Urothelium cell line (cell line): ENCODE measurements at regions not wholly inside any gene's neighbourhood (a gene's known extent, or its start where the extent isn't known, plus 50 kb on each side); places are given as distances from the start of the nearest gene placed in this dataset.
A peak's percentile ranks its signal among the peaks of the same experiment; 100 is the strongest.

Experiments
- DNase-seq: peaks from one replicate; pipeline ENCODE4 v3.0.0; 2011; ENCODE audit warnings: low spot score, mixed read lengths
- FAIRE-seq: peaks from 2 replicates; lab custom pipeline; 2011; peaks lifted over from hg19 to GRCh38; lab: Jason Lieb, UNC

DNA sequence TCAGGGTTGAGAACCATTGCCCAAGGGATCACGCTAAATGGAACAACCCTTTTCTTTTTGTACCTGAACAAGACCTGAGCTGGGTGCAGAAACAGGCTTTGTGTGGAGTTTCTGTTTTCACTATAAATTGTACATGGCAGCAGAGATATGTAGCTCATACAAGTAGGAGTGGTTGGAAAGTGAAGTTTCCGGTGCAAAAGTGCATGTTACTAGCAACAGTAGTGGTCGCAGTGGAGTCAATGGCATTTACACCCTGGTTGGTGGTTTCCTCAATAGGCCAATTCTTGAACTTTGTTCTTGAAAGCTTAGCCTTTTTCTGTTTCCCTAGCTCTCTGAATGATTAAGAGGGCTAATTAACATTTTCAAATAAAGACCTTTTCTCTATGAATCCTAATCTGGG lies 170.7 kb downstream of the NEBL start:
- no peak for DNase-seq
- no peak for FAIRE-seq

DNA sequence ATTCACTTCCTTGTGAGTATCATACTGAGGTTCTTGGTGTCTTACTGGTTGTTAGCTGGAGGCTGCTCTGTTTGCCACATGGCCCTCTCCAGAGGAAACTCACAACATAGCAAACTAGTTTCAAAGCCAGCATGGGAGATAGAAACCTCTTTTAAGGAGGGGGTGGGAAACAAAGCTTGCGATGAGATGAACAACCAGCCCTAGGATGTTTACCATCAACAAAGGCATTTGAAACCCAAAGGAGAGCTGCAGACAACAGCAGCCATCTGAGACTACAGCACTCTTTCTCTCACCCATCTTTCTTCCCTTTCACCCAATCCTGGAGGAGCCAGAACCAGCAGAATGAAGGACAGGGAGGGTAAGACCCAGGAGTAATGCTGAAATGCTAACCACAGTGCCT lies 182.1 kb downstream of the NEBL start:
- DNase-seq, result no peak
- FAIRE-seq, result no peak

DNA sequence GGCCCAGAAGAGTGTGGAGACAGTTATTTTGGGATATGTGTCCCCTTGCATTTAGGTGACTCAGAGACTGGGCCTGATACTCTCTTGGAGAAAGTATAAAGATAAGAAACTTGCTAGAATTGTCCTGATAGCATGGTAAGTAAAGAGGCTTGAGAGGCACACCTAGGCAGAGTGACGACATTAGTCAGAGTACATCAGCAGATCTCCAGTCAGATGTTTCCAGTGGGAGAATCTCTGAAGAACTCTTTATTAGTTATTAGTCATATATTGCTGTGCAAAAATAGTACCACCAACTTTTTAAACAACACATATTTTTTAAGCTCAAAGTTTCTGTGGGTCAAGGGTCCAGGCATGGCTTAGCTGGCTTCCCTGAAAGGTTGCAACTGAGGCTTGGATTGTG lies 182.6 kb downstream of the NEBL start:
- DNase-seq (no peak), FAIRE-seq (no peak)

GRCh38 chr10:20713420-20713819 lies 183.7 kb downstream of the NEBL start:
- DNase-seq (no peak), FAIRE-seq (no peak)

- FAIRE-seq, result no peak
- no peak for DNase-seq
Measured at GRCh38 chr10:20712774-20713173, 184.3 kb downstream of the NEBL start.

DNA sequence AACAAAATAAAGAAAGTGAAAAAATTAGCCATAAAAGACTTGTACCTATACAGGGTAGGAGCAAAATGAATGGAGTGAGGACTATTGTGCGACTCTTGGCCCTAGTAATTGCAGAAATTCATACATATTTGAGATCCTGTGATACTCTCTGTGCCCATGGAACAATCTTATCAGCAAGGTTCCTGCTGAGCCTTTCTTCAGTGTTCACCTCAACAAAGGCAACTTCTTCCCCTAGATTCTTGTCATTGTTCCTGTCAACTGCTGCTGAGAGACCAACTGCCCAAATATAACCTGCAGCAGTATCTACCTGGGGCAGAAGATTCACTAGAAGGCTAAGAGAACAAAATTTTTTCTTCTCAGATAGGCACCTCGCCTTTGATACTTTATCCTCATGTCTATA lies 187.4 kb downstream of the NEBL start:
- DNase-seq (no peak), FAIRE-seq (no peak)

GRCh38 chr10:20708305-20708704 lies 188.8 kb downstream of the NEBL start:
- DNase-seq (no peak), FAIRE-seq (no peak)

DNA sequence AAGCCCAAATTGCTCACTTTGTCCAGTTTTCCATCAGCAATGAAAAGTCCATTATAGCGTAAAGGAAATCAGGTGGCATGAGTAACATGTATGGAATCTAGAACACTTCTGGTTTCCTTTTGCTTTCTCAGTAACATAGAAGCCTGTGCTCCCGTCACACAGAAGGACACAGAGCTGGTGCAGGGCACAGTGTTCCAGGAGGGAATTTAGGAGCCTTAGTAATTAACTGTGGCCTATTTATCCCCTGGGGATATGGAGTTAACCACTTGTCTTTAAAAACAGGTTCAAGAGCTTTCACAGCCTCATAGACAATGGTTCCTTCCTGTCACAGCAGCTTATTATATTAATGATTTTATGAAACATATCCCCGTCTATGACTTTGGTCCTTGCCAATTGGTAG lies 189.9 kb downstream of the NEBL start:
- DNase-seq (peak; percentile 14), FAIRE-seq (no peak)

GRCh38 chr10:20698837-20699236 lies 198.3 kb downstream of the NEBL start:
- DNase-seq (no peak), FAIRE-seq (no peak)

- FAIRE-seq (no peak), DNase-seq (no peak)
Measured at GRCh38 chr10:20694296-20694695, 202.8 kb downstream of the NEBL start.

- DNase-seq (no peak), FAIRE-seq (no peak)
Measured at GRCh38 chr10:20688797-20689544, 208.1 kb downstream of the NEBL start.

GRCh38 chr10:20686015-20686635 lies 211.0 kb downstream of the NEBL start:
- no peak for FAIRE-seq
- no peak for DNase-seq

- DNase-seq, result no peak
- no peak for FAIRE-seq
Measured at GRCh38 chr10:20685462-20685861, 211.6 kb downstream of the NEBL start.

- FAIRE-seq, result no peak
- DNase-seq, result no peak
Measured at GRCh38 chr10:20683345-20683744, 213.8 kb downstream of the NEBL start.

DNA sequence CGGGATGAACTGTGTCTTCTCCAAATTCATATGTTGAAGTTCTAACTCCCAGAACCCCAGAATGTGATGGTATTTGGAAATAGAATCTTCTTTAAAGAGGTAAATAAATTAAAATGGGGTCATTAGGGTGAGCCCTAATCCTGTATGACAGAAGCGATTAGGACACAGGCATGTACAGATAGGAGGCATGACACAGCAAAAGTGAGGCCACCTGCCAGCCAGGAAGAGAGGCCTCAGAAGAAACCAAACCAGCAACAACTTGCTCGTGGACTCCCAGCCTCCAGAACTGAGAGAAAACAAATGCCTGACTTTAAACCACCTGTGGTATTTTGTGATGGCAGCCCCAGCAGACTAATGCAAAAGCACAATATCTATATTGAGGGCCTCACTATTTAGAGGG lies 214.3 kb downstream of the NEBL start:
- no peak for FAIRE-seq
- no peak for DNase-seq

GRCh38 chr10:20677340-20677739 lies 219.8 kb downstream of the NEBL start:
- DNase-seq, result no peak
- FAIRE-seq, result no peak

- DNase-seq (no peak), FAIRE-seq (no peak)
Measured at GRCh38 chr10:20674926-20675325, 222.2 kb downstream of the NEBL start.

- FAIRE-seq, result no peak
- no peak for DNase-seq
Measured at GRCh38 chr10:20673175-20673574, 223.9 kb downstream of the NEBL start.

GRCh38 chr10:20672741-20673140 lies 224.4 kb downstream of the NEBL start:
- FAIRE-seq (no peak), DNase-seq (no peak)

DNA sequence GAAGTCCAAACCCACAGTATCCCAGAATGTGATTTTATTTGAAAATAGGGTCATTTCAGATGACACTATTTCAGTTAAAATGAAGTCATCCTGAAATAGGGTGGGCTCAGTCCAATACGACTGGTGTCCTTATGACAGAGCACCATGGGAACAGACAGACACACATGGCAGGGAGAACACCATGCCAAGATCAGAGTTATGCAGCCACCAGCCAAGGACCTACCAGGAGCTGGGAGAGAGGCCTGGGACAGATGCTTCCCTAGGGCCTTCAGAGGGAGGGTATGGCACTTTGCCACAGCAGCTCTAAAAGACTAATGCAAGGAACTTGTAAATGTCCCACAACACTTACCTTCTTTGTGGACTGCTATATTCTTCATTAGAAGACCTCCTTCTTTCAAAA lies 226.5 kb downstream of the NEBL start:
- FAIRE-seq (no peak), DNase-seq (no peak)

- DNase-seq, result no peak
- no peak for FAIRE-seq
Measured at GRCh38 chr10:20668985-20669384, 228.1 kb downstream of the NEBL start.

GRCh38 chr10:20662742-20663141 lies 234.4 kb downstream of the NEBL start:
- FAIRE-seq (no peak), DNase-seq (no peak)

- FAIRE-seq (no peak), DNase-seq (no peak)
Measured at GRCh38 chr10:20659225-20659624, 237.9 kb downstream of the NEBL start.
